ENCODE measurements at regions not wholly inside any gene's neighbourhood (a gene's known extent, or its start where the extent isn't known, plus 50 kb on each side); places are given as distances from the start of the nearest gene placed in this dataset.

GRCh38 chr2:88281302-88282217, 111.4 kb downstream of the THNSL2 start:
- H3K4me3 ChIP-seq (ENCODE audit: low read depth, low read length), result no peak overlapping the region
- H3K36me3 ChIP-seq (ENCODE audit: control insufficient read depth, insufficient read depth, low read length), result no peaks in the 10 kb centered on the region
- H3K9ac ChIP-seq (ENCODE audit: low read depth, low read length), result no peak overlapping the region
- no peaks in the 10 kb centered on the region for H3K4me1 ChIP-seq (ENCODE audit: control insufficient read depth, insufficient read depth, low read length)
- H3K9me3 ChIP-seq (ENCODE audit: control insufficient read depth, insufficient read depth, low read length), result no peaks in the 10 kb centered on the region
- no peak overlapping the region for H3K27ac ChIP-seq (ENCODE audit: low read depth, low read length)
- no peaks in the 10 kb centered on the region for H3K27me3 ChIP-seq (ENCODE audit: control insufficient read depth, insufficient read depth, low read length)

- Histone ChIP-seq H3K9ac (ENCODE audit: low read depth, low read length) (no peak overlapping the region), H3K36me3 (ENCODE audit: control insufficient read depth, insufficient read depth, low read length) (no peaks in the 10 kb centered on the region), H3K27ac (ENCODE audit: low read depth, low read length) (no peak overlapping the region), H3K4me3 (ENCODE audit: low read depth, low read length) (no peak overlapping the region), H3K4me1 (ENCODE audit: control insufficient read depth, insufficient read depth, low read length) (no peaks in the 10 kb centered on the region), H3K27me3 (ENCODE audit: control insufficient read depth, insufficient read depth, low read length) (no peaks in the 10 kb centered on the region), H3K9me3 (ENCODE audit: control insufficient read depth, insufficient read depth, low read length) (peaks cover 7% of the 10 kb centered on the region; the same call in 1 of the 2 replicates)
Measured at GRCh38 chr2:88269836-88270235, 99.7 kb downstream of the THNSL2 start.

GRCh38 chr2:88265352-88266303, 95.5 kb downstream of the THNSL2 start:
- Histone ChIP-seq H3K9ac (ENCODE audit: low read depth, low read length) (no peak overlapping the region), H3K4me1 (ENCODE audit: control insufficient read depth, insufficient read depth, low read length) (peaks cover 4% of the 10 kb centered on the region; the same call in 1 of the 2 replicates)

GRCh38 chr2:88263861-88264260, 93.7 kb downstream of the THNSL2 start:
- Histone ChIP-seq H3K9ac (ENCODE audit: low read depth, low read length) (no peak overlapping the region), H3K9me3 (ENCODE audit: control insufficient read depth, insufficient read depth, low read length) (peaks cover 4% of the 10 kb centered on the region; the same call in 1 of the 2 replicates), H3K4me1 (ENCODE audit: control insufficient read depth, insufficient read depth, low read length) (peaks cover 4% of the 10 kb centered on the region; the same call in 1 of the 2 replicates), H3K4me3 (ENCODE audit: low read depth, low read length) (no peak overlapping the region), H3K27me3 (ENCODE audit: control insufficient read depth, insufficient read depth, low read length) (no peaks in the 10 kb centered on the region), H3K36me3 (ENCODE audit: control insufficient read depth, insufficient read depth, low read length) (no peaks in the 10 kb centered on the region), H3K27ac (ENCODE audit: low read depth, low read length) (no peak overlapping the region)

More at GRCh38 chr2:88265352-88266303, 95.5 kb downstream of the THNSL2 start:
- peak overlapping the region; percentile 7 for H3K27ac ChIP-seq (ENCODE audit: low read depth, low read length)
- H3K27me3 ChIP-seq (ENCODE audit: control insufficient read depth, insufficient read depth, low read length), result no peaks in the 10 kb centered on the region
- peaks cover 7% of the 10 kb centered on the region; the same call in 1 of the 2 replicates for H3K9me3 ChIP-seq (ENCODE audit: control insufficient read depth, insufficient read depth, low read length)
- no peaks in the 10 kb centered on the region for H3K36me3 ChIP-seq (ENCODE audit: control insufficient read depth, insufficient read depth, low read length)
- no peak overlapping the region for H3K4me3 ChIP-seq (ENCODE audit: low read depth, low read length)

GRCh38 chr2:88261725-88262124, 91.6 kb downstream of the THNSL2 start:
- no peaks in the 10 kb centered on the region for H3K9me3 ChIP-seq (ENCODE audit: control insufficient read depth, insufficient read depth, low read length)
- H3K36me3 ChIP-seq (ENCODE audit: control insufficient read depth, insufficient read depth, low read length), result no peaks in the 10 kb centered on the region
- H3K27ac ChIP-seq (ENCODE audit: low read depth, low read length), result no peak overlapping the region
- no peak overlapping the region for H3K4me3 ChIP-seq (ENCODE audit: low read depth, low read length)
- peaks cover 4% of the 10 kb centered on the region; the same call in 1 of the 2 replicates for H3K4me1 ChIP-seq (ENCODE audit: control insufficient read depth, insufficient read depth, low read length)
- H3K27me3 ChIP-seq (ENCODE audit: control insufficient read depth, insufficient read depth, low read length), result no peaks in the 10 kb centered on the region
- no peak overlapping the region for H3K9ac ChIP-seq (ENCODE audit: low read depth, low read length)

GRCh38 chr2:88258208-88258607, 88.1 kb downstream of the THNSL2 start:
- Histone ChIP-seq H3K9me3 (ENCODE audit: control insufficient read depth, insufficient read depth, low read length) (no peaks in the 10 kb centered on the region), H3K4me3 (ENCODE audit: low read depth, low read length) (no peak overlapping the region), H3K27ac (ENCODE audit: low read depth, low read length) (no peak overlapping the region), H3K4me1 (ENCODE audit: control insufficient read depth, insufficient read depth, low read length) (peaks cover 4% of the 10 kb centered on the region; the same call in 1 of the 2 replicates), H3K9ac (ENCODE audit: low read depth, low read length) (no peak overlapping the region), H3K36me3 (ENCODE audit: control insufficient read depth, insufficient read depth, low read length) (no peaks in the 10 kb centered on the region), H3K27me3 (ENCODE audit: control insufficient read depth, insufficient read depth, low read length) (no peaks in the 10 kb centered on the region)

GRCh38 chr2:88254437-88255091, 84.4 kb downstream of the THNSL2 start:
- Histone ChIP-seq H3K9ac (ENCODE audit: low read depth, low read length) (no peak overlapping the region), H3K36me3 (ENCODE audit: control insufficient read depth, insufficient read depth, low read length) (no peaks in the 10 kb centered on the region), H3K27ac (ENCODE audit: low read depth, low read length) (no peak overlapping the region), H3K9me3 (ENCODE audit: control insufficient read depth, insufficient read depth, low read length) (no peaks in the 10 kb centered on the region), H3K4me3 (ENCODE audit: low read depth, low read length) (no peak overlapping the region), H3K27me3 (ENCODE audit: control insufficient read depth, insufficient read depth, low read length) (no peaks in the 10 kb centered on the region), H3K4me1 (ENCODE audit: control insufficient read depth, insufficient read depth, low read length) (no peaks in the 10 kb centered on the region)

GRCh38 chr2:88253997-88254396, 83.9 kb downstream of the THNSL2 start:
- H3K9ac ChIP-seq (ENCODE audit: low read depth, low read length), result no peak overlapping the region
- H3K9me3 ChIP-seq (ENCODE audit: control insufficient read depth, insufficient read depth, low read length), result no peaks in the 10 kb centered on the region
- no peak overlapping the region for H3K27ac ChIP-seq (ENCODE audit: low read depth, low read length)
- H3K27me3 ChIP-seq (ENCODE audit: control insufficient read depth, insufficient read depth, low read length), result no peaks in the 10 kb centered on the region
- H3K4me1 ChIP-seq (ENCODE audit: control insufficient read depth, insufficient read depth, low read length), result no peaks in the 10 kb centered on the region
- H3K36me3 ChIP-seq (ENCODE audit: control insufficient read depth, insufficient read depth, low read length), result no peaks in the 10 kb centered on the region
- no peak overlapping the region for H3K4me3 ChIP-seq (ENCODE audit: low read depth, low read length)

- H3K36me3 ChIP-seq (ENCODE audit: control insufficient read depth, insufficient read depth, low read length), result no peaks in the 10 kb centered on the region
- no peak overlapping the region for H3K9ac ChIP-seq (ENCODE audit: low read depth, low read length)
- no peak overlapping the region for H3K27ac ChIP-seq (ENCODE audit: low read depth, low read length)
- H3K4me1 ChIP-seq (ENCODE audit: control insufficient read depth, insufficient read depth, low read length), result no peaks in the 10 kb centered on the region
- H3K27me3 ChIP-seq (ENCODE audit: control insufficient read depth, insufficient read depth, low read length), result no peaks in the 10 kb centered on the region
- H3K9me3 ChIP-seq (ENCODE audit: control insufficient read depth, insufficient read depth, low read length), result no peaks in the 10 kb centered on the region
- H3K4me3 ChIP-seq (ENCODE audit: low read depth, low read length), result no peak overlapping the region
Measured at GRCh38 chr2:88253375-88253774, 83.2 kb downstream of the THNSL2 start.

- H3K9me3 ChIP-seq (ENCODE audit: control insufficient read depth, insufficient read depth, low read length), result no peaks in the 10 kb centered on the region
- no peak overlapping the region for H3K4me3 ChIP-seq (ENCODE audit: low read depth, low read length)
- H3K4me1 ChIP-seq (ENCODE audit: control insufficient read depth, insufficient read depth, low read length), result no peaks in the 10 kb centered on the region
- H3K27me3 ChIP-seq (ENCODE audit: control insufficient read depth, insufficient read depth, low read length), result no peaks in the 10 kb centered on the region
- H3K36me3 ChIP-seq (ENCODE audit: control insufficient read depth, insufficient read depth, low read length), result no peaks in the 10 kb centered on the region
- no peak overlapping the region for H3K9ac ChIP-seq (ENCODE audit: low read depth, low read length)
- no peak overlapping the region for H3K27ac ChIP-seq (ENCODE audit: low read depth, low read length)
Measured at GRCh38 chr2:88252646-88253045, 82.5 kb downstream of the THNSL2 start.
